ENCODE measurements at regions not wholly inside any gene's neighbourhood (a gene's known extent, or its start where the extent isn't known, plus 50 kb on each side); places are given as distances from the start of the nearest gene placed in this dataset.
A peak's percentile ranks its signal among the peaks of the same experiment; 100 is the strongest.

DNA sequence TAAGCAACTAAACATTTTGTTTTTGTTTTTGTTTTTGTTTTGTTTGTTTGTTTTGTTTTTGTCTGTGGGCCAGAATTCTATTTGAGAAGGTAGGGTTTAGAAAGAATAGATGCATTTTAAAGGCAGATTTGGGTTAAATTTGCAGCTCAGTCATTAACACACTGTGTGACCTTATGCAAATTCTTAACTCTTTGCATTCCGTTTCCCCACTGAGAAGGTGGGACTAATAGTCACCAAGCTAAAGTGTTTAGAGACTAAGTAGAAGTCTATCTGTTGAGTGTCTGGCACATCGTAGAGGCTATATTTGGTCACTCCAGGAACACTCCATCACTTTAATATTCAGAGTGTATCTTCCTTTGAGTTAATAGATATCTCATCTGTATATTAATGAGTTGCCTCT is 87.1 kb downstream of the CCNA1 start:
- Mint-ChIP-seq H3K4me1 (ENCODE audit: insufficient read depth, unreplicated experiment) (no peaks in the 10 kb centered on the region), H3K4me3 (ENCODE audit: unreplicated experiment) (no peak overlapping the region), H3K27me3 (ENCODE audit: insufficient read depth, unreplicated experiment) (peaks cover 12% of the 10 kb centered on the region), H3K27ac (ENCODE audit: low read depth, unreplicated experiment) (no peak overlapping the region), H3K9me3 (ENCODE audit: unreplicated experiment) (no peaks in the 10 kb centered on the region), H3K36me3 (ENCODE audit: insufficient read depth, unreplicated experiment) (no peaks in the 10 kb centered on the region)
- TF ChIP-seq, protein P1, sequence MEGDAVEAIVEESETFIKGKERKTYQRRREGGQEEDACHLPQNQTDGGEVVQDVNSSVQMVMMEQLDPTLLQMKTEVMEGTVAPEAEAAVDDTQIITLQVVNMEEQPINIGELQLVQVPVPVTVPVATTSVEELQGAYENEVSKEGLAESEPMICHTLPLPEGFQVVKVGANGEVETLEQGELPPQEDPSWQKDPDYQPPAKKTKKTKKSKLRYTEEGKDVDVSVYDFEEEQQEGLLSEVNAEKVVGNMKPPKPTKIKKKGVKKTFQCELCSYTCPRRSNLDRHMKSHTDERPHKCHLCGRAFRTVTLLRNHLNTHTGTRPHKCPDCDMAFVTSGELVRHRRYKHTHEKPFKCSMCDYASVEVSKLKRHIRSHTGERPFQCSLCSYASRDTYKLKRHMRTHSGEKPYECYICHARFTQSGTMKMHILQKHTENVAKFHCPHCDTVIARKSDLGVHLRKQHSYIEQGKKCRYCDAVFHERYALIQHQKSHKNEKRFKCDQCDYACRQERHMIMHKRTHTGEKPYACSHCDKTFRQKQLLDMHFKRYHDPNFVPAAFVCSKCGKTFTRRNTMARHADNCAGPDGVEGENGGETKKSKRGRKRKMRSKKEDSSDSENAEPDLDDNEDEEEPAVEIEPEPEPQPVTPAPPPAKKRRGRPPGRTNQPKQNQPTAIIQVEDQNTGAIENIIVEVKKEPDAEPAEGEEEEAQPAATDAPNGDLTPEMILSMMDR (IDR thresholded peaks at IDR 0.05; ENCODE audit: unreplicated experiment), result no peak
- BruUV-seq (replicated peaks), result no TSS peak
- CTCF ChIA-PET, result no interaction called here
- intact Hi-C loops (cut with micrococcal nuclease), result no loop called here
- DNase-seq (ENCODE audit: unreplicated experiment), result no peak
- POLR2A ChIA-PET, result no interaction called here

DNA sequence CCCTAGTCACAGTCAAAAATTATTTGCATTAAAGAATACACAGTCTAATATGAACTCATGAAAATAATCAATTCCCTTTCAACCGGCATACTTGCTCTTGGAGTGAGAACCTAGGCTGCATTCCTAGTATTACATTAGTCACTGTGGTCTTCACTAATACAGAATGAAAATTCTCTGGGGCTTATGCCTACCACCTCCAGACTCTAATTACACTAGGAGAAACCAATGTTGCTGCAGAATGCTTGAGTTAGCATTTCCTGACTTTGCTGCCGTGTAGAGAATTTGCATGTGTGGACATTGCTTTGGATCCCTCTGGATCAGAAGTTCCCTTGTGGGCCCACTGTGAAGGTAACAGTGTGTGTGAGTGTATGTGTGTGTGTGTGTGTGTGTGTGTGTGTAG is 87.8 kb downstream of the CCNA1 start:
- peaks cover 12% of the 10 kb centered on the region for H3K27me3 Mint-ChIP-seq (ENCODE audit: insufficient read depth, unreplicated experiment)
- CTCF ChIA-PET, result interaction anchor here (1.1 kb wide), 1 partner anchor 66 kb away, joined by 3 read pairs; no protein-coding TSS in a partner anchor
- POLR2A ChIA-PET, result no interaction called here
- no peak overlapping the region for H3K27ac Mint-ChIP-seq (ENCODE audit: low read depth, unreplicated experiment)
- no peaks in the 10 kb centered on the region for H3K36me3 Mint-ChIP-seq (ENCODE audit: insufficient read depth, unreplicated experiment)
- H3K9me3 Mint-ChIP-seq (ENCODE audit: unreplicated experiment), result no peaks in the 10 kb centered on the region
- no peak for DNase-seq (ENCODE audit: unreplicated experiment)
- BruUV-seq (replicated peaks), result no TSS peak
- H3K4me1 Mint-ChIP-seq (ENCODE audit: insufficient read depth, unreplicated experiment), result no peaks in the 10 kb centered on the region
- TF ChIP-seq, protein P1 (IDR thresholded peaks at IDR 0.05; ENCODE audit: unreplicated experiment), result no peak
- no peak overlapping the region for H3K4me3 Mint-ChIP-seq (ENCODE audit: unreplicated experiment)
- intact Hi-C loops (cut with micrococcal nuclease), result no loop called here

DNA sequence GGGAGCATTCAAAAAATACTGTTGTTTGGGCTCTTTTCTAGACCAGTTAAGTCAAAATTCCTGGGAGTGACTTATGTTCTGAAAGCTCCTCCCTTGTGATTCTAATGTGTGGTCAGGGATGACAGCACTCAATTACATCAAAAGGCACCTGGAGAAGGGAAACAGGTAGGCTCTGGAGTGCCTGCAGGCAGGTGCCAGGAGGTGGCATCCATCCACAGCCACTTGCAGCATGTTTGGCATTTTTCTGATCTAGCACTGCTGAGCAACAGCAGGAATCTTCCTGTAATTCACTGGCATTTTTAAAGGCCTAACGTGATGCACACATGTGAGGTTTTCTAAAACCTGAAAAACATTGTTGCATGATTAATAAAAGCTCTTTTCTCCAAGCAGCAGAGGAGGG is 94.6 kb downstream of the CCNA1 start:
- H3K4me1 Mint-ChIP-seq (ENCODE audit: insufficient read depth, unreplicated experiment), result peaks cover 11% of the 10 kb centered on the region
- H3K36me3 Mint-ChIP-seq (ENCODE audit: insufficient read depth, unreplicated experiment), result no peaks in the 10 kb centered on the region
- TF ChIP-seq, protein P1 (IDR thresholded peaks at IDR 0.05; ENCODE audit: unreplicated experiment), result no peak
- CTCF ChIA-PET, result interaction anchor here (0.6 to 2.1 kb wide), 7 partner anchors 17 to 913 kb away, joined by 3 to 7 read pairs (median 4); no protein-coding TSS in a partner anchor
- no peaks in the 10 kb centered on the region for H3K9me3 Mint-ChIP-seq (ENCODE audit: unreplicated experiment)
- POLR2A ChIA-PET, result interaction anchor here (0.6 kb wide), 1 partner anchor 18 kb away, joined by 3 read pairs; no protein-coding TSS in a partner anchor
- H3K27me3 Mint-ChIP-seq (ENCODE audit: insufficient read depth, unreplicated experiment), result no peaks in the 10 kb centered on the region
- no peak overlapping the region for H3K27ac Mint-ChIP-seq (ENCODE audit: low read depth, unreplicated experiment)
- BruUV-seq (replicated peaks), result no TSS peak
- DNase-seq (ENCODE audit: unreplicated experiment), result peak; percentile 14
- intact Hi-C loops (cut with micrococcal nuclease), result no loop called here
- no peak overlapping the region for H3K4me3 Mint-ChIP-seq (ENCODE audit: unreplicated experiment)

DNA sequence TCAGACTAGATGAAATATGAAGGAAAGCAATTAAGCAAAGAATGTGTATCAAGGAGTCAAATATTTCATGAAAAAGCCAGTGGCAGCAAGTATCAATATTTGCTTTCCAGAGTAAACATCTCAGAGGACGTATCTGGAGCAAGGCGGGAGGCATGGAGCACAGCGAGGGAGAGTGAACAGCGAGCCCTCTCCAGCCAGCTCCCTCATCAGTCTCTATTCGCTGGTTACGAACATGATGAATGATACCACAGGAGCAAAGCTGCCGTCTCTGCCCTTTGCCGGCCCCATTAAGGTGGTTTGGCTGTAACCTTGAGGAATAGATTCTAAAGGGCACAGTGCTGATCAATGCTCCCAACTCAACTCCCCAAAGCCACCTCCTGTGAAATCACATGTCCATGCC is 95.8 kb downstream of the CCNA1 start:
- Mint-ChIP-seq H3K27me3 (ENCODE audit: insufficient read depth, unreplicated experiment) (no peaks in the 10 kb centered on the region), H3K4me1 (ENCODE audit: insufficient read depth, unreplicated experiment) (peaks cover 14% of the 10 kb centered on the region), H3K9me3 (ENCODE audit: unreplicated experiment) (no peaks in the 10 kb centered on the region), H3K36me3 (ENCODE audit: insufficient read depth, unreplicated experiment) (no peaks in the 10 kb centered on the region), H3K27ac (ENCODE audit: low read depth, unreplicated experiment) (no peak overlapping the region), H3K4me3 (ENCODE audit: unreplicated experiment) (no peak overlapping the region)
- intact Hi-C loops (cut with micrococcal nuclease), result no loop called here
- POLR2A ChIA-PET, result interaction anchor here (0.6 to 1.1 kb wide), 2 partner anchors 14 to 124 kb away, joined by 3 read pairs; no protein-coding TSS in a partner anchor
- TF ChIP-seq, protein P1 (IDR thresholded peaks at IDR 0.05; ENCODE audit: unreplicated experiment), result no peak
- CTCF ChIA-PET, result interaction anchor here (2.1 kb wide), 1 partner anchor 208 kb away, joined by 7 read pairs; no protein-coding TSS in a partner anchor
- no TSS peak for BruUV-seq (replicated peaks)
- DNase-seq (ENCODE audit: unreplicated experiment), result no peak
